GM12874 (cell line): ENCODE measurements at regions not wholly inside any gene's neighbourhood (a gene's known extent, or its start where the extent isn't known, plus 50 kb on each side); places are given as distances from the start of the nearest gene placed in this dataset.

ENCODE experiments used
- CTCF ChIP-seq: IDR thresholded peaks from 2 replicates; pipeline ENCODE4 v1.5.1; 2011; ENCODE audit warnings: low read depth, mild to moderate bottlenecking, control low read depth, low read length, moderate library complexity; ENCODE audit not compliant: insufficient read depth

GRCh38 chr5:2212481-2212880 lies 329.8 kb upstream of the IRX4 start:
- no peak for TF ChIP-seq CTCF

- TF ChIP-seq CTCF, result no peak
Observed at GRCh38 chr5:2208239-2208544, 325.5 kb upstream of the IRX4 start.

- no peak for TF ChIP-seq CTCF
Observed at GRCh38 chr5:2207416-2208238, 324.9 kb upstream of the IRX4 start.

GRCh38 chr5:2207109-2207399 lies 324.3 kb upstream of the IRX4 start:
- TF ChIP-seq CTCF, result no peak

DNA sequence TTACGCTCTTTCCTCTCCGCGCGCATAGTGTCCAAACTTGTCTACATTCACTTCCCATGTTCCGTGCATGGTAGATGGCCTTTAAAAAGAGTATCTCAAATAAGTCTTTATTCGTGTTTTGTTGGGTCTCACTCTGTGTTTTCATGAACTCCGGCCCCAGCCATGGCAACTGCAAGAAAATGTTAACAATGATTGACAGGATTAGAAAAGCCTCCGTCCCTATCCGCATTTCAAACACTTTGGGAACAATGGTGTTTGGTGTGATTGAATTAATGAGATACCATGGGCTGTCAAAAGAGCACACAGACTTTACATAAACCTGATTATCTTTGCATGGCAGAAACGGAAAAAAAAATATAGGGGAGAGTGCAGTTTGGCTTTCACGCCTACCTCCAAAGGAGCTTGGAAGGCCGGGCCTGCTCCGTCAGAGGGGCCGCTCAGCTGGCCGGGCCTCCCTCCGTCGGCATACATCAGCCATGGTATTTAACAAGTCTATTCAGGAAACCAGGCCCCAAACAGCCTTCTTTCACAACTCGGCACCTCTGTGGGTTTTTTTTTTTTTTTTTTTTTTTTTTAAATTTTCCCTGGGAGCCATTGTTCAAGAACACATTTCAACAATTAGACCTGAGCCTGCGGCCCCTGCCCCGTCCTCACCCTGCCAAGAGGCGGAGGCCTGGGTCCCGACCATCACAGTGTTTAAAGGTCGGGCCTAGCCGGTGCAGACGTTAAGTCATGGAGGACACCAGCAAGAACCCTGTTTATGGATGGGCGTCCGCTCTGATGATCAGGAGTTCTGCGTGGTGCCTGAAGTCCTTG lies 323.8 kb upstream of the IRX4 start:
- no peak for TF ChIP-seq CTCF

- no peak for TF ChIP-seq CTCF
Observed at GRCh38 chr5:2205596-2206226, 323.0 kb upstream of the IRX4 start.

GRCh38 chr5:2205185-2205585 lies 322.5 kb upstream of the IRX4 start:
- no peak for TF ChIP-seq CTCF
